Mesodermal cell (in vitro differentiated cells): ENCODE measurements at regions not wholly inside any gene's neighbourhood (a gene's known extent, or its start where the extent isn't known, plus 50 kb on each side); places are given as distances from the start of the nearest gene placed in this dataset.
"Not testable (repeated sequence)": the region's sequence is repeated elsewhere in the genome, so short reads cannot be mapped to it uniquely, and the experiment has no call there.

Source experiments
- H3K27ac ChIP-seq: 2 replicates; pipeline ENCODE4 v1.7.0; 2013; ENCODE audit warnings: mild to moderate bottlenecking, low read depth, low read length, moderate library complexity; ENCODE audit not compliant: severe bottlenecking
- H3K36me3 ChIP-seq: 2 replicates; pipeline ENCODE4 v1.7.1; 2013; ENCODE audit warnings: mild to moderate bottlenecking, low read length, moderate library complexity; ENCODE audit not compliant: control insufficient read depth, insufficient read depth
- H3K4me1 ChIP-seq: one replicate; pipeline ENCODE4 v1.7.1; 2013; ENCODE audit warnings: mild to moderate bottlenecking, low read length; ENCODE audit not compliant: insufficient read depth, control insufficient read depth, poor library complexity, severe bottlenecking
- H3K4me3 ChIP-seq: 2 replicates; pipeline ENCODE4 v1.7.0; 2013; ENCODE audit warnings: low read length, control low read depth, mild to moderate bottlenecking; ENCODE audit not compliant: insufficient read depth, poor library complexity, severe bottlenecking; ENCODE audit errors: extremely low read depth
- H3K9me3 ChIP-seq: 2 replicates; pipeline ENCODE4 v1.7.1; 2013; ENCODE audit warnings: mild to moderate bottlenecking, low read length, moderate library complexity; ENCODE audit not compliant: control insufficient read depth
- WGBS, 2 experiments: methylation state at CpG; one replicate each; pipeline ENCODE4 v1.1.5; 2013; ENCODE audit warnings: missing lambda C conversion rate in 2 of 2; ENCODE audit not compliant: insufficient coverage in 2 of 2; 5-methylcytosine and 5-hydroxymethylcytosine counted together

- Histone ChIP-seq H3K4me3 (no peak overlapping the region), H3K9me3 (no peaks in the 10 kb centered on the region), H3K27ac (no peak overlapping the region), H3K36me3 (no peaks in the 10 kb centered on the region), H3K4me1 (peaks cover 25% of the 10 kb centered on the region)
- 69 to 75% methylated on average over 2 to 3 of the region's 3 CpGs for WGBS, 2 experiments
These were observed 198.2 kb upstream of the SEMA6A start for GRCh38 chr5:116772806-116773205.

GRCh38 chr5:116772152-116772501 is 197.5 kb upstream of the SEMA6A start:
- no CpG with 5 or more reads among the region's 1 CpG for WGBS, 2 experiments
- no peak overlapping the region for H3K4me3 ChIP-seq

GRCh38 chr5:116771466-116772151 is 197.0 kb upstream of the SEMA6A start:
- no peaks in the 10 kb centered on the region for H3K36me3 ChIP-seq
- no peak overlapping the region for H3K27ac ChIP-seq
- whole genome bisulfite sequencing, 2 experiments = 47 to 72% methylated on average over 4 to 7 of the region's 9 CpGs
- H3K9me3 ChIP-seq = no peaks in the 10 kb centered on the region
- no peak overlapping the region for H3K4me3 ChIP-seq
- H3K4me1 ChIP-seq = peaks cover 25% of the 10 kb centered on the region

More at GRCh38 chr5:116772152-116772501, 197.5 kb upstream of the SEMA6A start:
- peaks cover 25% of the 10 kb centered on the region for H3K4me1 ChIP-seq
- no peak overlapping the region for H3K27ac ChIP-seq
- no peaks in the 10 kb centered on the region for H3K36me3 ChIP-seq
- H3K9me3 ChIP-seq = no peaks in the 10 kb centered on the region

GRCh38 chr5:116769953-116770352 is 195.3 kb upstream of the SEMA6A start:
- not testable (repeated sequence) for H3K27ac ChIP-seq, H3K4me3 ChIP-seq, H3K9me3 ChIP-seq, H3K36me3 ChIP-seq
- peaks cover 39% of the 10 kb centered on the region for H3K4me1 ChIP-seq
- 100% methylated on average over 1 of the region's 2 CpGs; no CpG with 5 or more reads in 1 of the 2 experiments for WGBS, 2 experiments

GRCh38 chr5:116769470-116769869 is 194.8 kb upstream of the SEMA6A start:
- Histone ChIP-seq H3K9me3 (no peaks in the 10 kb centered on the region), H3K36me3 (no peaks in the 10 kb centered on the region), H3K4me3 (no peak overlapping the region), H3K27ac (no peak overlapping the region), H3K4me1 (peaks cover 43% of the 10 kb centered on the region)
- 91 to 92% methylated on average over 6 to 7 of the region's 7 CpGs for WGBS, 2 experiments

- Histone ChIP-seq H3K36me3 (no peaks in the 10 kb centered on the region), H3K4me3 (no peak overlapping the region), H3K4me1 (peaks cover 33% of the 10 kb centered on the region), H3K9me3 (no peaks in the 10 kb centered on the region), H3K27ac (peak overlapping the region; percentile 51)
- 11 to 27% methylated on average over 1 to 2 of the region's 6 CpGs for WGBS, 2 experiments
These were observed 191.9 kb upstream of the SEMA6A start for GRCh38 chr5:116766470-116766947.

GRCh38 chr5:116765441-116765840 is 190.8 kb upstream of the SEMA6A start:
- Histone ChIP-seq H3K27ac (peak overlapping the region; percentile 8), H3K36me3 (no peaks in the 10 kb centered on the region)
- WGBS, 2 experiments = no CpG with 5 or more reads among the region's 1 CpG

GRCh38 chr5:116764941-116765340 is 190.3 kb upstream of the SEMA6A start:
- no peak overlapping the region for H3K4me3 ChIP-seq
- H3K4me1 ChIP-seq = peaks cover 32% of the 10 kb centered on the region
- no peak overlapping the region for H3K27ac ChIP-seq
- no peaks in the 10 kb centered on the region for H3K9me3 ChIP-seq
- WGBS, 2 experiments = 100% methylated on average over 1 of the region's 2 CpGs; no CpG with 5 or more reads in 1 of the 2 experiments
- no peaks in the 10 kb centered on the region for H3K36me3 ChIP-seq

More at GRCh38 chr5:116765441-116765840, 190.8 kb upstream of the SEMA6A start:
- Histone ChIP-seq H3K4me1 (peaks cover 27% of the 10 kb centered on the region), H3K9me3 (no peaks in the 10 kb centered on the region), H3K4me3 (no peak overlapping the region)

GRCh38 chr5:116763987-116764866 is 189.6 kb upstream of the SEMA6A start:
- no peaks in the 10 kb centered on the region for H3K9me3 ChIP-seq
- no peak overlapping the region for H3K27ac ChIP-seq
- no peaks in the 10 kb centered on the region for H3K36me3 ChIP-seq
- peaks cover 33% of the 10 kb centered on the region for H3K4me1 ChIP-seq
- WGBS, 2 experiments = 91 to 92% methylated on average over 14 of the region's 19 CpGs
- no peak overlapping the region for H3K4me3 ChIP-seq

- H3K27ac ChIP-seq = no peak overlapping the region
- no peaks in the 10 kb centered on the region for H3K9me3 ChIP-seq
- WGBS, 2 experiments = 19 to 40% methylated on average over 5 to 7 of the region's 10 CpGs
- H3K4me1 ChIP-seq = peaks cover 19% of the 10 kb centered on the region
- H3K4me3 ChIP-seq = no peak overlapping the region
- no peaks in the 10 kb centered on the region for H3K36me3 ChIP-seq
These were observed 185.4 kb upstream of the SEMA6A start for GRCh38 chr5:116759860-116760640.
